ENCODE measurements at regions not wholly inside any gene's neighbourhood (a gene's known extent, or its start where the extent isn't known, plus 50 kb on each side); places are given as distances from the start of the nearest gene placed in this dataset.

- FAIRE-seq (no peak), DNase-seq (ENCODE audit: low read depth, low spot score) (no peak)
- Histone ChIP-seq H3K36me3 (ENCODE audit: control insufficient read depth in 2 of 2, extremely low read depth in 1 of 2, insufficient read depth in 2 of 2, low read length in 2 of 2) (no peaks in the 10 kb centered on the region), H3K79me2 (ENCODE audit: control insufficient read depth, insufficient read depth, low read length) (no peaks in the 10 kb centered on the region), H3K4me3 (ENCODE audit: control insufficient read depth in 2 of 3, extremely low read depth in 1 of 3, insufficient read depth in 2 of 3, low read depth in 1 of 3, low read length in 3 of 3) (no peak overlapping the region), H3K27ac (ENCODE audit: control insufficient read depth, insufficient read depth, low read length) (no peak overlapping the region), H4K20me1 (ENCODE audit: control insufficient read depth, extremely low read depth, insufficient read depth, low read length) (no peaks in the 10 kb centered on the region), H3K9ac (ENCODE audit: control insufficient read depth, extremely low read depth, insufficient read depth, low read length) (no peak overlapping the region), H3K27me3 (ENCODE audit: control insufficient read depth, extremely low read depth, insufficient read depth, low read length) (no peaks in the 10 kb centered on the region), H3K9me3 (ENCODE audit: control insufficient read depth, low read depth, low read length) (no peaks in the 10 kb centered on the region), H3K4me1 (ENCODE audit: control insufficient read depth, extremely low read depth, insufficient read depth, low read length) (no peaks in the 10 kb centered on the region), H3K9me1 (ENCODE audit: control insufficient read depth, extremely low read depth, insufficient read depth, low read length) (no peaks in the 10 kb centered on the region), H2AFZ (ENCODE audit: control insufficient read depth, low read length) (no peak overlapping the region), H3K4me2 (ENCODE audit: control insufficient read depth, extremely low read depth, insufficient read depth, low read depth, low read length) (no peak overlapping the region)
- no peak for TF ChIP-seq EZH2 (IDR thresholded peaks at IDR 0.05; ENCODE audit: low read length)
- no peak for TF ChIP-seq CTCF (optimal IDR thresholded peaks at IDR 0.05 in 1 of 3, IDR thresholded peaks at IDR 0.05 in 1 of 3, conservative IDR thresholded peaks at IDR 0.05 in 1 of 3; ENCODE audit: extremely low read depth in 1 of 3, insufficient read depth in 2 of 3, low read length in 3 of 3)
- dilution Hi-C loops (cut with MboI; ENCODE audit: extremely low pct_ligation_motif_present, low sequenced_read_pairs) = no loop called here
Measured at GRCh38 chr14:22059201-22059600, 385.6 kb upstream of the OR4E1 start.

GRCh38 chr14:22052795-22053194 lies 379.2 kb upstream of the OR4E1 start:
- FAIRE-seq (no peak), DNase-seq (ENCODE audit: low read depth, low spot score) (no peak)
- Histone ChIP-seq H3K9me1 (ENCODE audit: control insufficient read depth, extremely low read depth, insufficient read depth, low read length) (no peaks in the 10 kb centered on the region), H2AFZ (ENCODE audit: control insufficient read depth, low read length) (no peak overlapping the region), H3K36me3 (ENCODE audit: control insufficient read depth in 2 of 2, extremely low read depth in 1 of 2, insufficient read depth in 2 of 2, low read length in 2 of 2) (no peaks in the 10 kb centered on the region), H3K27ac (ENCODE audit: control insufficient read depth, insufficient read depth, low read length) (no peak overlapping the region), H3K4me2 (ENCODE audit: control insufficient read depth, extremely low read depth, insufficient read depth, low read depth, low read length) (no peak overlapping the region), H3K4me3 (ENCODE audit: control insufficient read depth in 2 of 3, extremely low read depth in 1 of 3, insufficient read depth in 2 of 3, low read depth in 1 of 3, low read length in 3 of 3) (no peak overlapping the region), H3K4me1 (ENCODE audit: control insufficient read depth, extremely low read depth, insufficient read depth, low read length) (no peaks in the 10 kb centered on the region), H3K9me3 (ENCODE audit: control insufficient read depth, low read depth, low read length) (no peaks in the 10 kb centered on the region), H3K27me3 (ENCODE audit: control insufficient read depth, extremely low read depth, insufficient read depth, low read length) (no peaks in the 10 kb centered on the region), H3K9ac (ENCODE audit: control insufficient read depth, extremely low read depth, insufficient read depth, low read length) (no peak overlapping the region), H3K79me2 (ENCODE audit: control insufficient read depth, insufficient read depth, low read length) (no peaks in the 10 kb centered on the region), H4K20me1 (ENCODE audit: control insufficient read depth, extremely low read depth, insufficient read depth, low read length) (no peaks in the 10 kb centered on the region)
- no peak for TF ChIP-seq CTCF (optimal IDR thresholded peaks at IDR 0.05 in 1 of 3, IDR thresholded peaks at IDR 0.05 in 1 of 3, conservative IDR thresholded peaks at IDR 0.05 in 1 of 3; ENCODE audit: extremely low read depth in 1 of 3, insufficient read depth in 2 of 3, low read length in 3 of 3)
- no peak for TF ChIP-seq EZH2 (IDR thresholded peaks at IDR 0.05; ENCODE audit: low read length)
- dilution Hi-C loops (cut with MboI; ENCODE audit: extremely low pct_ligation_motif_present, low sequenced_read_pairs) = no loop called here
